ENCODE measurements at regions not wholly inside any gene's neighbourhood (a gene's known extent, or its start where the extent isn't known, plus 50 kb on each side); places are given as distances from the start of the nearest gene placed in this dataset.

GRCh38 chr19:28636016-28636629 lies 576.8 kb downstream of the UQCRFS1 start:
- no peaks in the 10 kb centered on the region for H3K27me3 ChIP-seq
- no peak for TF ChIP-seq CTCF (IDR thresholded peaks at IDR 0.05)
- H3K36me3 ChIP-seq: no peaks in the 10 kb centered on the region
- no peaks in the 10 kb centered on the region for H3K9me3 ChIP-seq
- no peak overlapping the region for H3K27ac ChIP-seq
- intact Hi-C loops (cut with DNase I): no loop called here
- no peak for DNase-seq
- no peak overlapping the region for H3K4me3 ChIP-seq
- H3K4me1 ChIP-seq: no peaks in the 10 kb centered on the region
- ATAC-seq: no peak

GRCh38 chr19:28634837-28635236 lies 578.1 kb downstream of the UQCRFS1 start:
- Histone ChIP-seq H3K9me3 (no peaks in the 10 kb centered on the region), H3K4me3 (no peak overlapping the region), H3K4me1 (no peaks in the 10 kb centered on the region), H3K36me3 (no peaks in the 10 kb centered on the region), H3K27ac (no peak overlapping the region), H3K27me3 (no peaks in the 10 kb centered on the region)
- DNase-seq (no peak), ATAC-seq (no peak)
- TF ChIP-seq CTCF (IDR thresholded peaks at IDR 0.05): no peak
- intact Hi-C loops (cut with DNase I): no loop called here

- Histone ChIP-seq H3K4me1 (no peaks in the 10 kb centered on the region), H3K27me3 (no peaks in the 10 kb centered on the region), H3K27ac (no peak overlapping the region), H3K4me3 (no peak overlapping the region), H3K9me3 (no peaks in the 10 kb centered on the region), H3K36me3 (no peaks in the 10 kb centered on the region)
- DNase-seq (no peak), ATAC-seq (no peak)
- TF ChIP-seq CTCF (IDR thresholded peaks at IDR 0.05): no peak
- intact Hi-C loops (cut with DNase I): no loop called here
Observed at GRCh38 chr19:28634019-28634328, 579.0 kb downstream of the UQCRFS1 start.

GRCh38 chr19:28633319-28634018 lies 579.5 kb downstream of the UQCRFS1 start:
- Histone ChIP-seq H3K36me3 (no peaks in the 10 kb centered on the region), H3K27ac (no peak overlapping the region), H3K27me3 (no peaks in the 10 kb centered on the region), H3K4me1 (no peaks in the 10 kb centered on the region), H3K9me3 (peaks cover 0 to 1% of the 10 kb centered on the region in 2 donors), H3K4me3 (no peak overlapping the region)
- ATAC-seq: peak; percentile 99
- peak; percentile 73 to 80 for TF ChIP-seq CTCF (IDR thresholded peaks at IDR 0.05)
- intact Hi-C loops (cut with DNase I): no loop called here
- peak in 3 of 4 donors; percentile 9 to 36 (median 20) for DNase-seq

- H3K9me3 ChIP-seq: peaks cover 0 to 8% of the 10 kb centered on the region in 2 donors
- no peak for TF ChIP-seq CTCF (IDR thresholded peaks at IDR 0.05)
- DNase-seq (peak in 1 of 4 donors; percentile 67), ATAC-seq (no peak)
- no peaks in the 10 kb centered on the region for H3K27me3 ChIP-seq
- intact Hi-C loops (cut with DNase I): no loop called here
- no peak overlapping the region for H3K27ac ChIP-seq
- no peaks in the 10 kb centered on the region for H3K36me3 ChIP-seq
- no peak overlapping the region for H3K4me3 ChIP-seq
- H3K4me1 ChIP-seq: no peaks in the 10 kb centered on the region
Observed at GRCh38 chr19:28632371-28633080, 580.4 kb downstream of the UQCRFS1 start.

Measured in left lung (tissue), 4 donors.